Kidney (tissue), 13 donors: ENCODE measurements at regions not wholly inside any gene's neighbourhood (a gene's known extent, or its start where the extent isn't known, plus 50 kb on each side); places are given as distances from the start of the nearest gene placed in this dataset.

Experiments
- DNase-seq, 5 donors: peaks; one replicate each; pipeline ENCODE4 v3.0.0-alpha.2; 2013 to 2020
- FAIRE-seq: peaks from 2 replicates; lab custom pipeline; 2012; peaks lifted over from hg19 to GRCh38; lab: Jason Lieb, UNC
- H3K27ac ChIP-seq, 2 donors: one replicate each; pipeline ENCODE4 v1.7.0; 2013; ENCODE audit warnings: low read depth in 2 of 2, low read length in 2 of 2, inconsistent platforms in 1 of 2
- H3K27me3 ChIP-seq: one replicate; pipeline ENCODE4 v1.7.1; 2013; ENCODE audit warnings: low read length, inconsistent platforms; ENCODE audit not compliant: control insufficient read depth, insufficient read depth
- H3K36me3 ChIP-seq, 3 donors: one replicate each; pipeline versions ENCODE4 v1.7.0 to v1.7.1; 2013; ENCODE audit warnings: low read length in 3 of 3, control low read depth in 1 of 3, inconsistent platforms in 1 of 3; ENCODE audit not compliant: insufficient read depth in 3 of 3, control insufficient read depth in 2 of 3
- H3K4me1 ChIP-seq, 3 donors: one replicate each; pipeline versions ENCODE4 v1.7.0 to v1.7.1; 2013; ENCODE audit warnings: low read length in 3 of 3, inconsistent platforms in 1 of 3, low read depth in 1 of 3; ENCODE audit not compliant: control insufficient read depth in 2 of 3, insufficient read depth in 2 of 3
- H3K4me3 ChIP-seq, 3 donors: one replicate each; pipeline versions ENCODE4 v1.7.0 to v1.8.1; 2013; ENCODE audit warnings: low read length in 3 of 3, control low read depth in 1 of 3, inconsistent platforms in 1 of 3
- H3K9ac ChIP-seq, 3 donors: one replicate each; pipeline versions ENCODE4 v1.7.0 to v1.7.1; 2013; ENCODE audit warnings: low read length in 3 of 3, control low read depth in 1 of 3, inconsistent platforms in 1 of 3
- H3K9me3 ChIP-seq, 3 donors: one replicate each; pipeline versions ENCODE4 v1.7.0 to v1.7.1; 2013; ENCODE audit warnings: low read length in 3 of 3, control low read depth in 1 of 3, inconsistent platforms in 1 of 3; ENCODE audit not compliant: control insufficient read depth in 2 of 3, insufficient read depth in 1 of 3
- intact Hi-C: fragments of 100-400 bp; cut with DNase I; formaldehyde crosslinking; loops from one replicate; pipeline ENCODE4 v1.11.1; 2022
- TF ChIP-seq, protein P1 (sequence below): IDR thresholded peaks from 3 replicates; pipeline ENCODE4 v1.5.1; 2012; ENCODE audit warnings: mild to moderate bottlenecking, moderate library complexity, borderline replicate concordance; ENCODE audit not compliant: insufficient read depth; ENCODE audit errors: extremely low read depth
- donor health status: control.
- donor health status: control.
- donor health status: control.
- donor health status: control.
- donor health status: control.
- donor health status: DM: yes; HTN: yes; CAD: no.
- donor health status: Normal renal cell carcinoma (clear cell type).

- TF ChIP-seq, protein P1, sequence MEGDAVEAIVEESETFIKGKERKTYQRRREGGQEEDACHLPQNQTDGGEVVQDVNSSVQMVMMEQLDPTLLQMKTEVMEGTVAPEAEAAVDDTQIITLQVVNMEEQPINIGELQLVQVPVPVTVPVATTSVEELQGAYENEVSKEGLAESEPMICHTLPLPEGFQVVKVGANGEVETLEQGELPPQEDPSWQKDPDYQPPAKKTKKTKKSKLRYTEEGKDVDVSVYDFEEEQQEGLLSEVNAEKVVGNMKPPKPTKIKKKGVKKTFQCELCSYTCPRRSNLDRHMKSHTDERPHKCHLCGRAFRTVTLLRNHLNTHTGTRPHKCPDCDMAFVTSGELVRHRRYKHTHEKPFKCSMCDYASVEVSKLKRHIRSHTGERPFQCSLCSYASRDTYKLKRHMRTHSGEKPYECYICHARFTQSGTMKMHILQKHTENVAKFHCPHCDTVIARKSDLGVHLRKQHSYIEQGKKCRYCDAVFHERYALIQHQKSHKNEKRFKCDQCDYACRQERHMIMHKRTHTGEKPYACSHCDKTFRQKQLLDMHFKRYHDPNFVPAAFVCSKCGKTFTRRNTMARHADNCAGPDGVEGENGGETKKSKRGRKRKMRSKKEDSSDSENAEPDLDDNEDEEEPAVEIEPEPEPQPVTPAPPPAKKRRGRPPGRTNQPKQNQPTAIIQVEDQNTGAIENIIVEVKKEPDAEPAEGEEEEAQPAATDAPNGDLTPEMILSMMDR: no peak
- intact Hi-C loops: no loop called here
- no peak for FAIRE-seq
Observed at GRCh38 chr19:31144075-31144870, 205.0 kb downstream of the TSHZ3 start.

DNA sequence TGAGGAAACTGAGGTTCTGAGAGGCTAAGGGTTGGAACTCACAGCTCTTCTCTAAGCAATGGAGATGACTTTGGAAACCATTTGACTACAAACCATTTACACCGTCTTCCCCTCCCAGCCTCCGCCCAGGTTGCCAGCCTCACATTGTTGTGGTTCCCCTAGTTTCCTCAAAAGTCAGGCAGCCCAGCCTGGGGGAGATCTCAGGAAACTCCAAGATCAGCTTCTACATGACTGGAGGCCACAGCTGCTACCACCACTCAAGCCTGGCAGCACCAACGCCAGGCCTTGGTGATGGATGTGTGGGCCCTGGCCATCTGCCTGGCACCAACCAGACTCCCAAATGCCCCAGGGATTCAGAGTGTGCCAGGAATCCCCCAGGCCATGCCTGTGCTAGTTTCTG lies 207.9 kb downstream of the TSHZ3 start:
- TF ChIP-seq, protein P1: no peak
- no peak overlapping the region for H3K9ac ChIP-seq
- no peaks in the 10 kb centered on the region for H3K4me1 ChIP-seq
- FAIRE-seq: no peak
- intact Hi-C loops: no loop called here
- no peak for DNase-seq
- H3K36me3 ChIP-seq: no peaks in the 10 kb centered on the region
- no peaks in the 10 kb centered on the region for H3K27me3 ChIP-seq
- no peak overlapping the region for H3K27ac ChIP-seq
- H3K9me3 ChIP-seq: no peaks in the 10 kb centered on the region
- H3K4me3 ChIP-seq: no peak overlapping the region

More at GRCh38 chr19:31144075-31144870, 205.0 kb downstream of the TSHZ3 start:
- H3K4me1 ChIP-seq: no peaks in the 10 kb centered on the region
- no peaks in the 10 kb centered on the region for H3K36me3 ChIP-seq
- H3K4me3 ChIP-seq: no peak overlapping the region
- H3K9ac ChIP-seq: no peak overlapping the region
- no peak for DNase-seq
- H3K27me3 ChIP-seq: no peaks in the 10 kb centered on the region
- no peak overlapping the region for H3K27ac ChIP-seq
- H3K9me3 ChIP-seq: no peaks in the 10 kb centered on the region

DNA sequence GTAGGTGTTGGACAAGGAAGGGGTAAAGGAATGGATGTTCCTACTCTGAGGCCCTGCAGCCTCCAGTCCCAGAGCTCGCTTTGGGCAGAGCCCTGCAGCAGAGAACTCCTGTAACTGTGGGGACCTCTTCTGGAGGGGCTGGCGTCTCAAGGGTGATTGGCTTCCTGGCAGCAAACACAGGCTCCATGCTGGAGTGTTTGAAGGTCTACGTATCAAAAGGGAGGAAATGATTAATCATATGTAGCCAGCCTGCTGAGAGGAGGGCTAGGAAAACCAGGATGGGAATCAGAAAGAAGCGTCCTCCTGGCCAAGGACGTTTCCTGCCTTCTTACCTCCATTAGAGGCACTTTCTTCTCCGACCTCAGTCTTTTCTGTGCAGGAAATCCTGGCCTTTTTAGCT lies 208.5 kb downstream of the TSHZ3 start:
- H3K9ac ChIP-seq: no peak overlapping the region
- no peaks in the 10 kb centered on the region for H3K27me3 ChIP-seq
- intact Hi-C loops: no loop called here
- TF ChIP-seq, protein P1: no peak
- FAIRE-seq (no peak), DNase-seq (no peak)
- H3K36me3 ChIP-seq: no peaks in the 10 kb centered on the region
- H3K27ac ChIP-seq: no peak overlapping the region
- H3K4me1 ChIP-seq: no peaks in the 10 kb centered on the region
- no peak overlapping the region for H3K4me3 ChIP-seq
- no peaks in the 10 kb centered on the region for H3K9me3 ChIP-seq
